IPS DF 6.9 (cell line): ENCODE measurements at regions not wholly inside any gene's neighbourhood (a gene's known extent, or its start where the extent isn't known, plus 50 kb on each side); places are given as distances from the start of the nearest gene placed in this dataset.

Experiments
- DNase-seq: peaks from one replicate; pipeline ENCODE4 v3.0.0-alpha.2; 2013; ENCODE audit warnings: low read depth, low spot score
- H3K27ac ChIP-seq: one replicate; pipeline ENCODE4 v1.5.1; 2013; ENCODE audit warnings: low read length, control low read depth
- H3K27me3 ChIP-seq: 2 replicates; pipeline ENCODE4 v1.6.1; 2013; ENCODE audit warnings: mild to moderate bottlenecking, low read length; ENCODE audit not compliant: control insufficient read depth, insufficient read depth
- H3K36me3 ChIP-seq: 2 replicates; pipeline ENCODE4 v1.6.1; 2013; ENCODE audit warnings: low read length; ENCODE audit not compliant: control insufficient read depth, insufficient read depth
- H3K4me1 ChIP-seq: 2 replicates; pipeline ENCODE4 v1.6.1; 2013; ENCODE audit warnings: low read length; ENCODE audit not compliant: control insufficient read depth, insufficient read depth
- H3K4me3 ChIP-seq: 2 replicates; pipeline ENCODE4 v1.5.1; 2013; ENCODE audit warnings: mild to moderate bottlenecking, low read length
- H3K9me3 ChIP-seq: 2 replicates; pipeline ENCODE4 v1.6.1; 2013; ENCODE audit warnings: low read length, inconsistent platforms; ENCODE audit not compliant: control insufficient read depth, insufficient read depth
- WGBS: extraction: QIAGEN DNeasy Blood & Tissue Kit; methylation state at CpG from one replicate; pipeline ENCODE4 v1.1.7; 2013; ENCODE audit warnings: mixed read lengths, missing lambda C conversion rate; ENCODE audit not compliant: insufficient read length, insufficient coverage; 5-methylcytosine and 5-hydroxymethylcytosine counted together

DNA sequence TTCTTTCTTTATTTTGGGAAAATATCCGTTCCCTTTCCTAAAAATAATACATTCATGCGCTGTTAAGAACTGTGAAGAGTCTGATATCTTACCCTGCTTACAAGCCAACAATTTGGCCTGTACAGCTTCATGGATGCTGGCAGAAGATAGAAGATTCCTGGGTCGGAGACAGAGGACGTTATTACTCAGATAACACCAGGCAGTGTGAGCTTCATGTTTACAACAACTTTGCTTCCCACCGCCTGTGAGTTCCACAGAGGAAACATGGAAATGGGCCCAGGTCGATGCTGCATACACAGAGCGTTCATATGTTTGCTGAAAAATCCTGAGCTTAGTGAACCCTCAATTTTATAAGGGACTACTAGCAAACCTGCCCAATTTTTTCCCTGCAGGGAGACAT is 705.6 kb upstream of the SEL1L start:
- H3K27ac ChIP-seq: no peak overlapping the region
- no peaks in the 10 kb centered on the region for H3K9me3 ChIP-seq
- no CpG with 5 or more reads among the region's 7 CpGs for WGBS
- no peaks in the 10 kb centered on the region for H3K4me1 ChIP-seq
- H3K4me3 ChIP-seq: no peak overlapping the region
- no peak for DNase-seq
- H3K27me3 ChIP-seq: no peaks in the 10 kb centered on the region
- no peaks in the 10 kb centered on the region for H3K36me3 ChIP-seq

GRCh38 chr14:82244791-82245190 is 711.1 kb upstream of the SEL1L start:
- no CpG with 5 or more reads among the region's 4 CpGs for WGBS
- Histone ChIP-seq H3K27ac (no peak overlapping the region), H3K27me3 (no peaks in the 10 kb centered on the region), H3K4me1 (no peaks in the 10 kb centered on the region), H3K4me3 (no peak overlapping the region), H3K36me3 (no peaks in the 10 kb centered on the region), H3K9me3 (no peaks in the 10 kb centered on the region)
- DNase-seq: no peak

GRCh38 chr14:82251494-82251893 is 717.8 kb upstream of the SEL1L start:
- Histone ChIP-seq H3K4me3 (no peak overlapping the region), H3K27me3 (no peaks in the 10 kb centered on the region), H3K4me1 (no peaks in the 10 kb centered on the region), H3K9me3 (no peaks in the 10 kb centered on the region), H3K36me3 (no peaks in the 10 kb centered on the region), H3K27ac (no peak overlapping the region)
- no peak for DNase-seq
- WGBS: no CpG with 5 or more reads among the region's 8 CpGs

- no peaks in the 10 kb centered on the region; the same call in 1 of the 2 replicates for H3K4me1 ChIP-seq
- H3K27me3 ChIP-seq: no peaks in the 10 kb centered on the region
- H3K4me3 ChIP-seq: no peak overlapping the region
- no peaks in the 10 kb centered on the region for H3K9me3 ChIP-seq
- no peak for DNase-seq
- no peaks in the 10 kb centered on the region for H3K36me3 ChIP-seq
- no peak overlapping the region for H3K27ac ChIP-seq
These were observed 736.6 kb upstream of the SEL1L start for GRCh38 chr14:82270286-82270685.

DNA sequence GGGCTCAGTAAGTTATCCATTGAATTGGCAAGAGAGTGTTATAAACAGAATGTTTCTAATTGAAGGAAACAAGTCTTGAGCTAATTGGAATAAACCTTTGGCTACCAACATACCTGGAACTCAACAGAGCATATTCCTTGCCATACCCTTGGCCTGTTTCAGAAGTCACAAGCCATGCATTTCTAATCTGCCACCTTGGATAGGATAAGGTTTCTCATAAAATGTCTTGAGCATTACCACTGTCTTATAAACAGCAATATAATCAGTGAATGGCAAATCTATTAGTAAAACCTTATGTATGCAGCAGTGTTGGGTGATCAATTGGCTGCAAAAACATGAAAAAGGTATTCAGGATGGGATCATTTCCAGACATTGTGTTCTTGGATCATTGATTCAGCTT is 765.2 kb upstream of the SEL1L start:
- DNase-seq: no peak
- Histone ChIP-seq H3K4me3 (no peak overlapping the region), H3K4me1 (no peaks in the 10 kb centered on the region), H3K27ac (no peak overlapping the region), H3K36me3 (no peaks in the 10 kb centered on the region), H3K9me3 (no peaks in the 10 kb centered on the region), H3K27me3 (no peaks in the 10 kb centered on the region)

GRCh38 chr14:82309199-82309598 is 775.5 kb upstream of the SEL1L start:
- WGBS: no CpG with 5 or more reads among the region's 2 CpGs

DNA sequence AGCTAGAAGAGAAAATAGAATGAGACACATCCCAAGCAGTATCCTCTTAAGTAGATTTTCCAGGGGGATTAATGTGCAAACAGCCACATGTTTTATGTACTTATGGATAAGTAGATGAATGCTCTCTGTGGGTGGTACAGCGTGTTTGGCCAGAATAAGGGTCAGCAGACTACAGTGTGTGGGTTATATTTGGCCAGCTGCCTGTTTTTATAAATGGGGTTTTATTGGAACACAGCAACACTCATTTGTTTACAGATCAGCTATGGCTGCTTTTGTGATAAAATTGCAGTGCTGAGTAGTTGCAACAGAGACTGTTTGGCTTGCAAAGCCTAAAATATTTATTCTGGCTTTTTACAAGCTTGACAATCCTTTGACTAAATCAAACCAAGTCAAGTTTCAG is 780.2 kb upstream of the SEL1L start:
- Histone ChIP-seq H3K4me1 (no peaks in the 10 kb centered on the region), H3K36me3 (no peaks in the 10 kb centered on the region), H3K27ac (no peak overlapping the region), H3K4me3 (no peak overlapping the region), H3K27me3 (no peaks in the 10 kb centered on the region), H3K9me3 (no peaks in the 10 kb centered on the region)
- no CpG with 5 or more reads among the region's 1 CpG for WGBS
- no peak for DNase-seq

More at GRCh38 chr14:82309199-82309598, 775.5 kb upstream of the SEL1L start:
- H3K9me3 ChIP-seq: no peaks in the 10 kb centered on the region
- no peaks in the 10 kb centered on the region for H3K4me1 ChIP-seq
- H3K4me3 ChIP-seq: no peak overlapping the region
- no peaks in the 10 kb centered on the region for H3K27me3 ChIP-seq
- no peaks in the 10 kb centered on the region for H3K36me3 ChIP-seq
- H3K27ac ChIP-seq: no peak overlapping the region
- no peak for DNase-seq

- Histone ChIP-seq H3K36me3 (no peaks in the 10 kb centered on the region), H3K9me3 (no peaks in the 10 kb centered on the region), H3K27me3 (no peaks in the 10 kb centered on the region), H3K27ac (no peak overlapping the region), H3K4me3 (no peak overlapping the region), H3K4me1 (no peaks in the 10 kb centered on the region)
- WGBS: no CpG with 5 or more reads among the region's 4 CpGs
- no peak for DNase-seq
These were observed 794.8 kb upstream of the SEL1L start for GRCh38 chr14:82328442-82328841.

- H3K27me3 ChIP-seq: no peaks in the 10 kb centered on the region
- WGBS: no CpG with 5 or more reads among the region's 2 CpGs
- DNase-seq: no peak
- H3K4me3 ChIP-seq: no peak overlapping the region
- H3K36me3 ChIP-seq: no peaks in the 10 kb centered on the region
- H3K9me3 ChIP-seq: peaks cover 2% of the 10 kb centered on the region; the same call in 1 of the 2 replicates
- no peaks in the 10 kb centered on the region for H3K4me1 ChIP-seq
- H3K27ac ChIP-seq: no peak overlapping the region
These were observed 807.7 kb upstream of the SEL1L start for GRCh38 chr14:82341261-82341810.

- no peaks in the 10 kb centered on the region for H3K4me1 ChIP-seq
- no peak for DNase-seq
- no peak overlapping the region for H3K27ac ChIP-seq
- no peaks in the 10 kb centered on the region for H3K27me3 ChIP-seq
- no peaks in the 10 kb centered on the region for H3K36me3 ChIP-seq
- H3K9me3 ChIP-seq: peaks cover 2% of the 10 kb centered on the region; the same call in 1 of the 2 replicates
- no peak overlapping the region for H3K4me3 ChIP-seq
These were observed 808.9 kb upstream of the SEL1L start for GRCh38 chr14:82342596-82342995.

- Histone ChIP-seq H3K27me3 (no peaks in the 10 kb centered on the region), H3K9me3 (peaks cover 2% of the 10 kb centered on the region; the same call in 1 of the 2 replicates), H3K36me3 (no peaks in the 10 kb centered on the region), H3K4me1 (no peaks in the 10 kb centered on the region), H3K27ac (no peak overlapping the region), H3K4me3 (no peak overlapping the region)
- no peak for DNase-seq
These were observed 811.5 kb upstream of the SEL1L start for GRCh38 chr14:82345184-82345583.
